ENCODE measurements at regions not wholly inside any gene's neighbourhood (a gene's known extent, or its start where the extent isn't known, plus 50 kb on each side); places are given as distances from the start of the nearest gene placed in this dataset.

GRCh38 chr14:104425171-104425681 lies 154.3 kb upstream of the C14orf180 start:
- in situ Hi-C loops (cut with MboI; ENCODE audit: low sequenced_read_pairs in 4 of 4), result no loop called here
- Histone ChIP-seq H3K27me3 (peaks cover 14 to 30% (median 15%) of the 10 kb centered on the region in 3 donors), H3K4me1 (no peaks in the 10 kb centered on the region), H3K4me3 (no peak overlapping the region), H3K27ac (no peak overlapping the region), H3K9me3 (no peaks in the 10 kb centered on the region), H3K36me3 (no peaks in the 10 kb centered on the region)
- intact Hi-C loops (cut with DNase I; ENCODE audit: low total_unique reads), result no loop called here
- DNase-seq (no peak), ATAC-seq (no peak)
- TF ChIP-seq CTCF (IDR thresholded peaks at IDR 0.05 in 4 of 5, conservative IDR thresholded peaks at IDR 0.05 in 1 of 5), result no peak
- TF ChIP-seq POLR2A (IDR thresholded peaks at IDR 0.05), result no peak

DNA sequence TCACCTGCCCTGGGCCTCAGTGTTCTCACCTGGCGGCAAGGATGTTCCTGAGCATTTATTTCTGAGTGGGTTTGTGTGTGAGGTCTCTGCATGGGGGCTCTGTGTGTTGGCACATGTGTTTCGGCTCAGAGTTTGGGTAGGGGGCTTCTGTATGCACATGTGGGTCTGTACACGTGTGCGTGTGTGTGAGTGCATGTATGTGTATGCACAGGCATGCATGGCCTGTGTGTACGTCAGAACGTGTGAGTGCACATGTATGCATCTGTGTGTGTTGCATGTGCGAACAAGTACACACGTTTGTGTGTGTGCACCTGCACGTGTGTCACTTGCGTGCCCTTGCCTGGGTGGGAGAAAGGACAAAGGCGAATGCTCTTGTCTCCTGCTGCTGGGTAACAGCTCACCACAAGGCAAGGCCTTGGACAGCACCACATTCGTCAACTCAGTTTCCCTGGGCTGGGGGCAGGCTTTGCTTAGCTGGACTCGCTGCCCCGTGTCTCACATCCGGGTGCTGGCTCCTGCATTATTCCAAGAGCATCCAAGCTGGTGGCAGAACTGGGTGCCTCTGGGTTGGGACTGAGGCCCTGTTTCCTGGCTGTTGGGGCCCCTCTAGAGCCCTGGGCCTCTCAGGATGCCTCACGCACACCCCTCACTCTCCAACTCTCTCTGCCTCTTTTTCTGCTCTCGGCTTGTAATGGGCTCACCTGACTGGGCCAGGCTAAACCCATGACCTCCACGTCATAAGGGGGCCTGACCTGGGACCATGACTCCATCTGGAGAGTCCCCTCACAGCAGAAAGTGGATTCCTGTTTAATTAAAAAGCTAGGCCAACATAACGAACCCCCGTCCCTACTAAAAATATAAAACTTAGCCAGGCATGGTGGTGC lies 153.6 kb upstream of the C14orf180 start:
- no peak overlapping the region for H3K27ac ChIP-seq
- ATAC-seq (no peak), DNase-seq (no peak)
- H3K4me1 ChIP-seq, result no peaks in the 10 kb centered on the region
- no peaks in the 10 kb centered on the region for H3K36me3 ChIP-seq
- H3K9me3 ChIP-seq, result no peaks in the 10 kb centered on the region
- H3K27me3 ChIP-seq, result peaks cover 14 to 30% (median 15%) of the 10 kb centered on the region in 3 donors
- intact Hi-C loops (cut with DNase I; ENCODE audit: low total_unique reads), result no loop called here
- in situ Hi-C loops (cut with MboI; ENCODE audit: low sequenced_read_pairs in 4 of 4), result no loop called here
- TF ChIP-seq POLR2A (IDR thresholded peaks at IDR 0.05) (no peak), CTCF (IDR thresholded peaks at IDR 0.05 in 4 of 5, conservative IDR thresholded peaks at IDR 0.05 in 1 of 5) (no peak)
- no peak overlapping the region for H3K4me3 ChIP-seq

DNA sequence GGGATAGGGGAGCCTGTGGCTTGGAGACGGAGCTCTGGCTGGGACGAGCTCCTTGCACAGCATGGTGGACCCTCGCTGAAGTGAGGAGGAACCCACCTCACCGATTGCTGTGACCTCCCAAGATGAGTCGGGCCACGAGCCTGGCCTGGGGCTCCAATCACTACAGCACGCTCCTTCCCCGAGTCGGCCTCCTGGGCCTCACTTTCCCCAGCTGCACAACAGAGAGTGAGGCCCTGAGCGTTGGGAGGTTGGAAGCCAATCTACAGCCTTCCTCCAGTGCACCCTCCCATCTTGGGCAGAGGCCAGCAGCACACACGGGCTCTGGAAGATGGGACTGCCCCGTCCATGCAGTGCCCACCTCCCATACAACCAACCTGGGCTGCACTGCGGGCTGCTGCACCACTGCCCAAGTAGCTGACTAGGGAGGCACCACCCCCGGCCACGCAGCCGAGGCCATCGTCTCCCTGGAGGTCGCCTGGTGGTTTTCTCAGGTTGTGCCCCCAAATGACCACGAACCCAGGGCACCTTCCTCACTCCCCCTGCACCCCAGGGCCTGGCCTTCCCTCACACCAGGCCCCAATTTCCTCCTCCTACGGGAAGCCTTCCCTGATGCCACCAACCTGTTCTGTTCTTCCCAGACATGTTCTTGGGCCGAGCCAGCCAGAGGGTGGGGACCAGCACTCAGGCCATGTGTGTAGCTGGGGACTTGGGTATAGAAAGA lies 152.3 kb upstream of the C14orf180 start:
- in situ Hi-C loops (cut with MboI; ENCODE audit: low sequenced_read_pairs in 4 of 4) (no loop called here), intact Hi-C loops (cut with DNase I; ENCODE audit: low total_unique reads) (no loop called here)
- Histone ChIP-seq H3K4me3 (no peak overlapping the region), H3K9me3 (no peaks in the 10 kb centered on the region), H3K27ac (no peak overlapping the region), H3K27me3 (peaks cover 14 to 29% (median 15%) of the 10 kb centered on the region in 3 donors), H3K4me1 (no peaks in the 10 kb centered on the region), H3K36me3 (no peaks in the 10 kb centered on the region)
- DNase-seq, result no peak
- TF ChIP-seq POLR2A (IDR thresholded peaks at IDR 0.05) (no peak), CTCF (IDR thresholded peaks at IDR 0.05 in 4 of 5, conservative IDR thresholded peaks at IDR 0.05 in 1 of 5) (no peak)
- no peak for ATAC-seq

GRCh38 chr14:104428333-104428851 lies 151.2 kb upstream of the C14orf180 start:
- Histone ChIP-seq H3K9me3 (no peaks in the 10 kb centered on the region), H3K36me3 (no peaks in the 10 kb centered on the region), H3K4me1 (no peaks in the 10 kb centered on the region), H3K27ac (no peak overlapping the region), H3K27me3 (peaks cover 11 to 18% (median 13%) of the 10 kb centered on the region in 3 donors), H3K4me3 (no peak overlapping the region)
- intact Hi-C loops (cut with DNase I; ENCODE audit: low total_unique reads), result no loop called here
- ATAC-seq (no peak), DNase-seq (no peak)
- in situ Hi-C loops (cut with MboI; ENCODE audit: low sequenced_read_pairs in 4 of 4), result no loop called here
- TF ChIP-seq CTCF (IDR thresholded peaks at IDR 0.05 in 4 of 5, conservative IDR thresholded peaks at IDR 0.05 in 1 of 5) (no peak), POLR2A (IDR thresholded peaks at IDR 0.05) (no peak)
